Thymus (tissue), 11 donors: ENCODE measurements at regions not wholly inside any gene's neighbourhood (a gene's known extent, or its start where the extent isn't known, plus 50 kb on each side); places are given as distances from the start of the nearest gene placed in this dataset.
A peak's percentile ranks its signal among the peaks of the same experiment; 100 is the strongest.

Experiments used
- DNase-seq, 9 donors: peaks; one replicate each; pipeline ENCODE4 v3.0.0-alpha.2; 2013; ENCODE audit warnings: low spot score in 9 of 9, low read depth in 6 of 9, missing footprints in 1 of 9
- H3K27ac ChIP-seq, 2 donors: one replicate each; pipeline ENCODE4 v1.5.1; 2013; ENCODE audit warnings: control low read depth in 1 of 2, low read depth in 1 of 2, low read length in 1 of 2, mild to moderate bottlenecking in 1 of 2, moderate library complexity in 1 of 2
- H3K27me3 ChIP-seq, 2 donors: one replicate each; pipeline ENCODE4 v1.5.1; 2013; ENCODE audit warnings: low read length in 1 of 2; ENCODE audit not compliant: control insufficient read depth in 2 of 2, insufficient read depth in 1 of 2
- H3K36me3 ChIP-seq, 2 donors: one replicate each; pipeline ENCODE4 v1.5.1; 2013; ENCODE audit warnings: low read length in 1 of 2, mild to moderate bottlenecking in 1 of 2, moderate library complexity in 1 of 2; ENCODE audit not compliant: control insufficient read depth in 2 of 2, insufficient read depth in 2 of 2
- H3K4me1 ChIP-seq, 2 donors: one replicate each; pipeline ENCODE4 v1.5.1; 2013; ENCODE audit warnings: low read length in 2 of 2; ENCODE audit not compliant: control insufficient read depth in 2 of 2, insufficient read depth in 2 of 2
- H3K4me3 ChIP-seq, 2 donors: one replicate each; pipeline ENCODE4 v1.5.1; 2013; ENCODE audit warnings: low read length in 2 of 2, control low read depth in 1 of 2, mild to moderate bottlenecking in 1 of 2
- H3K9me3 ChIP-seq, 2 donors: one replicate each; pipeline ENCODE4 v1.5.1; 2013; ENCODE audit warnings: low read length in 1 of 2, mild to moderate bottlenecking in 1 of 2; ENCODE audit not compliant: control insufficient read depth in 2 of 2, insufficient read depth in 1 of 2
- WGBS: extraction: QIAGEN DNeasy Blood & Tissue Kit; methylation state at CpG from one replicate; pipeline ENCODE4 v1.1.7; 2013; 5-methylcytosine and 5-hydroxymethylcytosine counted together
- donor health status: healthy.

DNA sequence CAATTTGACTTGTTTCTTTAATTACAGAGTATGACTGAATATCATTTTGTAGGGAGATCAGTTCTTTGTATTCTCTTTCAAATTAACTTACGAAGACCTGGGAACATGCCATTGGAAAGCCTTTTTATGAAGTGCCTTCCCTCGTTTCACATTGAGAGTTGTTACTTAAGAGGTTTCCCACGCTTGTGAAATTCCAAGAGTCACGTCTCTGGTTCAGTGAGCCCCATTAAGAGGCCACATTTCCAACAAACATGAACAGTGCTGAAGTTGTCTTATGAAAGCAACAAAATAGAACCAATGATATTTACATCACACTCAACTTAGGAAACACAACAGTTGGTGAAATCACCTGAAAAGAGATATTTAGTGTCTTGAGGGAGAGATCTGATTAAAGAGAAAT is 334.1 kb downstream of the TOX3 start:
- Histone ChIP-seq H3K9me3 (no peaks in the 10 kb centered on the region), H3K36me3 (no peaks in the 10 kb centered on the region), H3K4me1 (no peaks in the 10 kb centered on the region), H3K27ac (no peak overlapping the region), H3K27me3 (no peaks in the 10 kb centered on the region), H3K4me3 (no peak overlapping the region)
- DNase-seq, result no peak
- 81% methylated on average over 4 of the region's 4 CpGs for WGBS

GRCh38 chr16:52209227-52209626 is 337.7 kb downstream of the TOX3 start:
- no peak for DNase-seq
- no peaks in the 10 kb centered on the region for H3K4me1 ChIP-seq

DNA sequence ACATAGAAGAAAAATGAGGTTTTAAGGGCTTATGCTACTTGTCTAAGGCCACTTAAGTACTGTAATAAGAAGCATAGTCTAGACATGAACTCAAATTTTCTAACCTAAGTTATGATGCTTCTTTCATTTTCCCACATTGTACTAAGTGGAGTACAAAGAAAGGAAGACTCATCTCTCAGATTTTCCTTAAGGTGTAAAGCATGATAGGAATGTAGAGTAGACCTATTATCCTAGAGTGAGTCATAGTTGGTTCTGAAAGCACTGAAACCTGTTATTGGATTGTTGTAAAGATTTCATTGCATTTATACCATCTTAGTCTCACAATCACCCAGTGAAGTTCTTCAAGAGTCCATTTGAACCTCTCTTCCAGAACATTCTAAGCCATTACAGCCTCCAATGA is 343.8 kb downstream of the TOX3 start:
- Histone ChIP-seq H3K27me3 (no peaks in the 10 kb centered on the region), H3K27ac (no peak overlapping the region), H3K4me3 (no peak overlapping the region), H3K36me3 (no peaks in the 10 kb centered on the region), H3K9me3 (no peaks in the 10 kb centered on the region), H3K4me1 (no peaks in the 10 kb centered on the region)
- no peak for DNase-seq

More at GRCh38 chr16:52209227-52209626, 337.7 kb downstream of the TOX3 start:
- no peak overlapping the region for H3K4me3 ChIP-seq
- H3K27ac ChIP-seq, result no peak overlapping the region
- no peaks in the 10 kb centered on the region for H3K36me3 ChIP-seq
- no peaks in the 10 kb centered on the region for H3K27me3 ChIP-seq
- no peaks in the 10 kb centered on the region for H3K9me3 ChIP-seq

DNA sequence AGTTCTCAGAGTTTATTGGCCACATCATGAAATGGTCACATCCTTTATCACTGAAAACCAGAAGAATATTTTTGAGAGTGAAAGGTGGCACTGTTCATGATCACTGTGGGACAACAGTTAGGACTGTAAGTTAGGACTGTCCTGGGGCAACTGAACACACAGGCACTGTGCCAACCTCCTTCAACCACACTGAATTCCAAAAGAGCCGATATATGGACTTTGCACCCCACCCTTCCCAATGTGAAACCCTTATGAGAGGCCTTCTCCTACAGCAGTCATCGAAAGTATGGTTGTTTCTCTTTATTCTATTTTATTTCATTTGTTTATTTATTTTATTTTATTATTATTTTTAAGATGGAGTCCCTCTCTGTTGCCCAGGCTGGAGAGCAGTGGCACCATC is 353.5 kb downstream of the TOX3 start:
- H3K9me3 ChIP-seq, result no peaks in the 10 kb centered on the region
- no peaks in the 10 kb centered on the region for H3K36me3 ChIP-seq
- H3K27ac ChIP-seq, result no peak overlapping the region
- 92% methylated on average over 2 of the region's 2 CpGs for WGBS
- H3K27me3 ChIP-seq, result no peaks in the 10 kb centered on the region
- no peak overlapping the region for H3K4me3 ChIP-seq
- no peak for DNase-seq
- H3K4me1 ChIP-seq, result no peaks in the 10 kb centered on the region

- 59% methylated on average over 7 of the region's 7 CpGs for WGBS
- Histone ChIP-seq H3K36me3 (no peaks in the 10 kb centered on the region), H3K27ac (no peak overlapping the region), H3K9me3 (no peaks in the 10 kb centered on the region), H3K27me3 (no peaks in the 10 kb centered on the region), H3K4me1 (no peaks in the 10 kb centered on the region), H3K4me3 (no peak overlapping the region)
- DNase-seq, result peak; percentile 1 to 56 (median 21)
These were observed 355.3 kb downstream of the TOX3 start for GRCh38 chr16:52191531-52192134.

DNA sequence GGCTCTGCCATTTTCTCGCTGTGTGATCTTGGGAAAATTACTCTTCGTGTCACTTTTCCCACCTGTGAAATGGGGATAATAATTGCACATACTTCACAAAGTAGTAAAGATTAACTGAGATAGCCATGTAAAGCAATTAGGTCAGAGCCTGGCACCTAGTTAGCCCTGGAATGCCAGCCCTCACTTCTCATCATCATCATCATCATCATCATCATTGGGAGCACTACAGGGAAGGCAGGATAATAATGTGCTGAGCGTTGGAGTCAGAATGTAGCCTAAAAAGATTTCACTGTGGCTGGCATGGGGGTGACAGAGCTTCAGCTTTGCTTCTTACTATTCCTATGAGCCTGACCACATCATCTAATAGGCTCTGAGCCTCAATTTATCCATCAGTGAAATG is 362.6 kb downstream of the TOX3 start:
- no peak overlapping the region for H3K27ac ChIP-seq
- 81% methylated on average over 3 of the region's 3 CpGs for WGBS

GRCh38 chr16:52182840-52183239 is 364.1 kb downstream of the TOX3 start:
- H3K27me3 ChIP-seq, result no peaks in the 10 kb centered on the region
- no peaks in the 10 kb centered on the region for H3K4me1 ChIP-seq
- no peaks in the 10 kb centered on the region for H3K9me3 ChIP-seq
- H3K4me3 ChIP-seq, result no peak overlapping the region
- WGBS, result 88% methylated on average over 2 of the region's 2 CpGs
- no peak for DNase-seq
- no peak overlapping the region for H3K27ac ChIP-seq
- H3K36me3 ChIP-seq, result no peaks in the 10 kb centered on the region

More for the DNA sequence above, 362.6 kb downstream of the TOX3 start:
- no peak for DNase-seq
- Histone ChIP-seq H3K9me3 (no peaks in the 10 kb centered on the region), H3K4me1 (no peaks in the 10 kb centered on the region), H3K4me3 (no peak overlapping the region), H3K27me3 (no peaks in the 10 kb centered on the region), H3K36me3 (no peaks in the 10 kb centered on the region)

- H3K4me1 ChIP-seq, result no peaks in the 10 kb centered on the region
- H3K27ac ChIP-seq, result no peak overlapping the region
- no peaks in the 10 kb centered on the region for H3K36me3 ChIP-seq
- no peaks in the 10 kb centered on the region for H3K9me3 ChIP-seq
- no peak for DNase-seq
- no peak overlapping the region for H3K4me3 ChIP-seq
- H3K27me3 ChIP-seq, result no peaks in the 10 kb centered on the region
- 93% methylated on average over 2 of the region's 2 CpGs for WGBS
These were observed 372.8 kb downstream of the TOX3 start for GRCh38 chr16:52174168-52174567.

DNA sequence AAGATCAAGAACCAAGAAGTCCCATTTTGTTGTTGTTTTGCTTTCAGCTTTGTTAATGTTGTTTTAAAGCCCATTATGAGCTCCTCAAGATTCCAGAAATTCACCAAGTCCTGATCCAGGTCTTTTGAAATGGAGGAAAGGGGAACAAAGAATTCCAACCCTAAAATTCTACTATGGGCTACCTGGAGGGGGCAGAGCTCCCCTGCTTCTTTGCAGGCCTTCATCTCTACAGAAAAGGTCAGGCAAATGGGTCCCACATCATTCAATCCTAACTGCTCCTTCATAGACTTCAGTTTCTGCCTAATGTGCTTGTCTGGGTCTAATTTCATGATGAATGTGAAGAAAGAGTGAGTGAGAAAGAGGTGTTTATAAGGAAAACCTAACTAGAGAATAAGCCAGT is 375.5 kb downstream of the TOX3 start:
- Histone ChIP-seq H3K9me3 (no peaks in the 10 kb centered on the region), H3K36me3 (no peaks in the 10 kb centered on the region), H3K4me3 (no peak overlapping the region), H3K27me3 (no peaks in the 10 kb centered on the region), H3K4me1 (no peaks in the 10 kb centered on the region), H3K27ac (no peak overlapping the region)
- DNase-seq, result no peak

- WGBS, result 96% methylated on average over 1 of the region's 1 CpG
- Histone ChIP-seq H3K4me1 (no peaks in the 10 kb centered on the region), H3K27me3 (no peaks in the 10 kb centered on the region), H3K4me3 (no peak overlapping the region), H3K36me3 (no peaks in the 10 kb centered on the region), H3K9me3 (no peaks in the 10 kb centered on the region), H3K27ac (no peak overlapping the region)
- DNase-seq, result no peak
These were observed 379.6 kb downstream of the TOX3 start for GRCh38 chr16:52167328-52167727.
